ENCODE measurements at regions not wholly inside any gene's neighbourhood (a gene's known extent, or its start where the extent isn't known, plus 50 kb on each side); places are given as distances from the start of the nearest gene placed in this dataset.

DNA sequence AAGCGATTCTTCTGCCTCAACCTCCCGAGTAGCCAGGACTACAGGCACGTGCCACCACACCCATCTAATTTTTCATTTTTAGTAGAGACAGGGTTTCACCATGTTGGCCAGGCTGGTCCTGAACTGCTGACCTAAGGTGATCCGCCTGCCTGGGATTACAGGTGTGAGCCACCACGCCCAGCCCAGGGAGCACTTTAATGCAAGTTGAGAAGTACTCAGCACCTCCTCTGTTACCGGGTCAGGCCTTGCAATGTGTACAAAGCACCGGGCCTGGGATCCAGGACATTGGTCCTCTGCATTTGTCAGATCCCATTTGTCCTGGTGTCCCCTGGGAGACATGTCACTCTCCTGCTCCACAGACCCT is 143.6 kb downstream of the TOMM20 start:
- no peak for TF ChIP-seq CTCF (IDR thresholded peaks at IDR 0.05)
- no peak for TF ChIP-seq POLR2A (IDR thresholded peaks at IDR 0.05)
